ENCODE measurements at regions not wholly inside any gene's neighbourhood (a gene's known extent, or its start where the extent isn't known, plus 50 kb on each side); places are given as distances from the start of the nearest gene placed in this dataset.

DNA sequence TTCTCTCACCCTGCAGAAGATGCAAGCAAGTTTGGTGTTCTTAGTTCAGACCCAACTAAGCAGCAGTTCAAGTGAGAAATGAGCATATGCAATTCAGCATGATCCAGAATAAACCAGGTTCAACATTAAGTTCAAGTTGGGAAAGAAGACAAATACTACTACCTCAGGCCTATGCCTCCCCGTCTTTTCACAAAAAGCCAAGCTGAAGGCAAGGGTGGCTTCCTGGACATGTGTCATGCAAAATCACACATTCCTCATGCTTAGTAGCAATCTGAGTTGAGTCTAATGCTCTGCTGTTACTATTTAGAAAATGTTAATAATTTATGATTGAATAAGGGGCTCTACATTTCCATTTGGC lies 453.4 kb upstream of the GRAMD2B start:
- no peak overlapping the region for H3K4me3 ChIP-seq (ENCODE audit: low read length)
- no peak for DNase-seq (ENCODE audit: low read depth)
- TF ChIP-seq CTCF (conservative IDR thresholded peaks at IDR 0.05; ENCODE audit: low read length), result no peak

DNA sequence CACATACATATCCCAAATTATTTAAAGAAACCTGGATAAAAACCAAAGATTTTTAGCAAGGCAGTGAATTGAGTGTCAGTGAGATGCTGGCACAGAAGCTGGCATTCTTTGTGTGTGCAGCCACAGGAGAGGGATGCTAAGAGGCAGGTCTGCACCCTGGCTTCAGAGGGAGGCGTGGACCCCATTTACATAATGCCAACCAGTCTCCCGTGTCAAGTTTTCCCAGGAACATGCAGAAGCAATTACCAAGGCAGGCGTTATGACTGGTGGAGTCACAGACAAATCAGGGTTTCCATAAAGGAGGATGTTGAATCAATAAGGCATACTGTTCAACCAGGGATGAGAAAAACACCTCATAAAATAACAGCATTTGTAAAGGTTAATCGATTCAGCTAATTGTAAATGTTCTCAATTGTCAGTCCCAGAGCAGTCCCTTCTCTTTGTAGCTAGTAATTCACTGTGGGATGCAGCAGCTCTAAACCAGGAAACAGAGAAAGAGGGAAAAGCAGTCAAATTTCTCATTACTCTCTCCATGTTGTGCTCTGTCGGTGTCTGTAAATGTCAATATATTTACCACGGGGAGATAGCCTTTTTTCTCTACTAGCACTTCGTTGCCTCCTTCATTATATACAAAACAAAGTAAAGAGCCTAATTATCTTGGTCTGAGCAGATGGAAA lies 452.4 kb upstream of the GRAMD2B start:
- no peak for DNase-seq (ENCODE audit: low read depth)
- TF ChIP-seq CTCF (conservative IDR thresholded peaks at IDR 0.05; ENCODE audit: low read length), result no peak
- no peak overlapping the region for H3K4me3 ChIP-seq (ENCODE audit: low read length)

- no peak for DNase-seq (ENCODE audit: low read depth)
- TF ChIP-seq CTCF (conservative IDR thresholded peaks at IDR 0.05; ENCODE audit: low read length), result no peak
Measured at GRCh38 chr5:125972706-125973105, 450.5 kb upstream of the GRAMD2B start.

DNA sequence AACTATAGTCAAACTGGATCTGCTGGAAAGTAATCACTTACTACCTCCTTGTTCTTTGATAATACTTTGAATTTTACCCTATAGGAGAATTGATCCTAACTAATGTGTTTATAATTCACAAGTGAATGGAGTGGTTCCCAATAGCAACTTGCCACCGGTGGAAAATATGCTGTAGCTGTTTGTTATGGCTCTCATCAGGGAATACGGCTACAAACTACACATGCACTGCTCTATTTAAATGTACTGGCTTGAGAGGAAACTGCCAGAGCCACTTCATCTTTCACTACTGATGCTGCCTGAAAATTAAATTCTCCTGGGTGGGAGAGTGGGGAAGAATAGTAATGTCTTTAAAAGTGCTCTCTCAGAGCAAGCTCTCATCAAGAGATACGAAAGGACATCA lies 448.5 kb upstream of the GRAMD2B start:
- TF ChIP-seq CTCF (conservative IDR thresholded peaks at IDR 0.05; ENCODE audit: low read length), result no peak
- DNase-seq (ENCODE audit: low read depth), result no peak
- H3K4me3 ChIP-seq (ENCODE audit: low read length), result no peak overlapping the region

More at GRCh38 chr5:125972706-125973105, 450.5 kb upstream of the GRAMD2B start:
- no peak overlapping the region for H3K4me3 ChIP-seq (ENCODE audit: low read length)

- no peak overlapping the region for H3K4me3 ChIP-seq (ENCODE audit: low read length)
- DNase-seq (ENCODE audit: low read depth), result no peak
- TF ChIP-seq CTCF (conservative IDR thresholded peaks at IDR 0.05; ENCODE audit: low read length), result no peak
Measured at GRCh38 chr5:125976421-125977000, 446.7 kb upstream of the GRAMD2B start.

DNA sequence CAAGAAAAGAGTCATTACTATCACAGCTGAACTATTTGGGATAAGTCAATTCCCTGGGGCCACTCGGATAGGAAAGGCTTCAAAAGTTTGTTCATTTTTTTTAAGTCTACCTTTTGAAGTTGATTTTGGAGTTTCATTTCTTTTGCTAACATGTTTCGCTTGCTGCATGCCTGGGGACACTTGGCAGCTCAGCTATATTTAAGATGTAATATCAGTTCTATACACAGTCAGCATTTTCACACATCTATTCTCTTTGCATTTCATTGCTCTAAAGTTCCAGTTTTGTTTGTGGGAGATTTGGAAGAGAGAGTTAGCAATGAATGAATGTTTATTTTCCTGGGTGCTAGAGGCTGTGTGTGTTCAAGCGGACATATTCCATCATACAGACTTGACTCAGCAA lies 445.2 kb upstream of the GRAMD2B start:
- no peak for DNase-seq (ENCODE audit: low read depth)

More for the DNA sequence above, 445.2 kb upstream of the GRAMD2B start:
- H3K4me3 ChIP-seq (ENCODE audit: low read length), result no peak overlapping the region
- TF ChIP-seq CTCF (conservative IDR thresholded peaks at IDR 0.05; ENCODE audit: low read length), result no peak
